Neutrophil (primary cell): ENCODE measurements at regions not wholly inside any gene's neighbourhood (a gene's known extent, or its start where the extent isn't known, plus 50 kb on each side); places are given as distances from the start of the nearest gene placed in this dataset.
"Not testable (repeated sequence)": the region's sequence is repeated elsewhere in the genome, so short reads cannot be mapped to it uniquely, and the experiment has no call there.

Experiments used
- H3K27ac ChIP-seq: fragments of 200-600 bp; sonication (generic); 2 replicates; pipeline ENCODE4 v1.5.1; 2016; ENCODE audit warnings: mild to moderate bottlenecking, moderate library complexity
- H3K27me3 ChIP-seq: fragments of 200-600 bp; sonication (generic); 2 replicates; pipeline ENCODE4 v1.6.0; 2016; ENCODE audit warnings: mild to moderate bottlenecking
- H3K36me3 ChIP-seq: fragments of 200-600 bp; sonication (generic); 2 replicates; pipeline ENCODE4 v1.5.1; 2017
- H3K4me1 ChIP-seq, 2 experiments: fragments of 200-600 bp in 1 of 2; sonication (generic) in 1 of 2; 1 replicate in 1 of 2; 2 replicates in 1 of 2; pipeline versions ENCODE4 v1.5.1 to v1.6.1; 2013 to 2016; ENCODE audit warnings: low read depth in 1 of 2, low read length in 1 of 2, mild to moderate bottlenecking in 1 of 2, moderate library complexity in 1 of 2; ENCODE audit not compliant: control insufficient read depth in 1 of 2, insufficient read depth in 1 of 2
- H3K4me3 ChIP-seq, 2 experiments: fragments of 200-600 bp in 1 of 2; sonication (generic) in 1 of 2; 1 replicate in 1 of 2; 2 replicates in 1 of 2; pipeline ENCODE4 v1.5.1; 2013 to 2016; ENCODE audit warnings: low read depth in 1 of 2, low read length in 1 of 2, mild to moderate bottlenecking in 1 of 2, moderate library complexity in 1 of 2
- H3K9me3 ChIP-seq: fragments of 200-600 bp; sonication (generic); 2 replicates; pipeline ENCODE4 v1.5.1; 2016
- CTCF ChIP-seq: fragments of 200-600 bp; sonication (generic); IDR thresholded peaks from 2 replicates; pipeline ENCODE4 v1.5.1; 2016; ENCODE audit warnings: antibody characterized with exemption

- Histone ChIP-seq H3K27me3 (no peaks in the 10 kb centered on the region), H3K9me3 (no peaks in the 10 kb centered on the region), H3K4me3 (no peak overlapping the region), H3K36me3 (no peaks in the 10 kb centered on the region), H3K4me1 (peaks cover 23 to 24% of the 10 kb centered on the region in 2 experiments), H3K27ac (no peak overlapping the region)
- no peak for TF ChIP-seq CTCF
Measured at GRCh38 chrX:39487166-39487968, 610.4 kb downstream of the BCOR start.

DNA sequence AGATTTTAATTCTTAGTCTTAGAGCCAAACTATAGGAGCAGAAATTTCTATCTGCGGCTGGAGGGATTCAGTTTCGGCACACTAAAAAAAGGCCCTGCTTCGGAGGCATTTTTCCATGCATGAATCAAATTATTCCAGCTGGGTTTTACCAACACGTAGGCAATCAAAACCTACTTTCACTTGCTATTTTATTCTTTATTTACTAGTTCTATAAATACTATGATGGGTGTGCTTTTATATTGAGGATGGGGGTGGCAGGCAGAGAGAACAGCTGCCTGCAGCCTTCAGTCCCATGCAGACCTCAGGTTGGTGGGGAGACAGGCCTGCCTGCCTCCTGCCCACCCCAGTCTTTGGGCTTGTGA is 609.8 kb downstream of the BCOR start:
- no peak for TF ChIP-seq CTCF
- H3K27ac ChIP-seq = no peak overlapping the region
- H3K36me3 ChIP-seq = no peaks in the 10 kb centered on the region
- no peaks in the 10 kb centered on the region for H3K27me3 ChIP-seq
- H3K4me1 ChIP-seq = peaks cover 28 to 30% of the 10 kb centered on the region in 2 experiments
- no peaks in the 10 kb centered on the region for H3K9me3 ChIP-seq
- H3K4me3 ChIP-seq = no peak overlapping the region

DNA sequence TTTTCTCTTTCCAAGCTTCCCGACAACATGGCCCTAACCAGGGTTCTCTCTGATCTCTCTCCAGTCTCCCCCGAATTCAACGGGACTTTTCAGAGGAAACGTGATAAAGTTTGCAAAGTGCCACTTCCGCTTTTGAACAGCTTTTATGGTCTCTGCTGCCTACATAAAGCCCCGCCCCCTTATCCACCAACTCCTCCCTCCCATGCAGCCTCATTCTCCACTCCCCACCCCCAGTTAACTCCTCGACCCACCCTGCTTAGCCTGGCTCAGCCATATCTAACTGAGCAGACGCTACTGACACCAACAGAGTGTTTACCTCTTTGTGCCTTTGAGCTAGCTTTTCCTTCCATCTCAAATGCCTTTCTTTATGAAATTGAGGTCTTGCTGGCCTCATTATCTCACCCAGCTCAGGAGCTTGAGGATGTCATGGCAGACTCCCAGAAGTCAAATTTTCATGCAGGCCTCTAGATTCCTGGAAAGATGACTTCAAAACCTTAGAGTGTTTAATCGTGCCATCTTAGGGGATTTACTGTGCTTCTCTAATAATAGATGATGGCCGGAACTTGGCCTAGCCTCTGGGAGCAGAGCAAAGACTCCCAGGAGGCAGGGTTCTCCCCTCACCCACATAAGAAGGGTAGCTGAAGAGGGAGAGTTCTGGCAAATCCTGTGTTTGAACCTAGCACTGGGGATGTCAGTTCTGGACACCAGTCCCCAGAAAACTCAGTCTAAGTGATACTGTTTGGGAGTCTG is 606.0 kb downstream of the BCOR start:
- Histone ChIP-seq H3K27ac (peak overlapping the region; percentile 64), H3K4me3 (no peak overlapping the region), H3K9me3 (no peaks in the 10 kb centered on the region), H3K36me3 (no peaks in the 10 kb centered on the region), H3K27me3 (no peaks in the 10 kb centered on the region), H3K4me1 (peaks cover 23 to 27% of the 10 kb centered on the region in 2 experiments)
- no peak for TF ChIP-seq CTCF

GRCh38 chrX:39492497-39493162 is 605.1 kb downstream of the BCOR start:
- no peak overlapping the region for H3K4me3 ChIP-seq
- peaks cover 29 to 34% of the 10 kb centered on the region in 2 experiments for H3K4me1 ChIP-seq
- H3K36me3 ChIP-seq = no peaks in the 10 kb centered on the region
- TF ChIP-seq CTCF = no peak
- H3K27ac ChIP-seq = peak overlapping the region; percentile 64
- no peaks in the 10 kb centered on the region for H3K9me3 ChIP-seq
- no peaks in the 10 kb centered on the region for H3K27me3 ChIP-seq

DNA sequence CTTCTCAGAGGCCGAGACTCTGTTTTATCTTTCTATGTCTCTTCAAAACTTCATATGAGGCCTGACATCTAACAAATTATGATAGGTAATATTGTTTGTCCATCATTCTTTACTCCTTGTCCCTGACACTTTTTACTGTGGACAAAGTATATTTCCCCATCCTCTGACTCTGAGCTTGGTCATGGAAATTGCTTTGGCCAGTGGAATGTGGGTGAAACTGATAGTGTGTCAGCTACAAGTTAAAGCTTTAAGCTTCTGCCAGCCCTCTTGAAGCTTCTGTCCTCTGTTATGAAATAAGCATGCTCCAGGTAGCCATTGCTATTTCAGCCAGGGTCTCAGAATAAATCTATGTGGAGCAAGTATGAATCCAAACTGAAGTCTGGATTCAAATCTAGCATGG is 604.6 kb downstream of the BCOR start:
- Histone ChIP-seq H3K27me3 (no peaks in the 10 kb centered on the region), H3K4me1 (peaks cover 35 to 39% of the 10 kb centered on the region in 2 experiments), H3K9me3 (no peaks in the 10 kb centered on the region), H3K36me3 (no peaks in the 10 kb centered on the region), H3K4me3 (no peak overlapping the region), H3K27ac (peak overlapping the region; percentile 64)
- no peak for TF ChIP-seq CTCF

GRCh38 chrX:39497117-39497516 is 600.6 kb downstream of the BCOR start:
- not testable (repeated sequence) for H3K9me3 ChIP-seq, H3K27me3 ChIP-seq, H3K36me3 ChIP-seq, H3K4me3 ChIP-seq
- Histone ChIP-seq H3K27ac (peak overlapping the region; percentile 52), H3K4me1 (peaks cover 25 to 28% of the 10 kb centered on the region in 2 experiments)
